RKO (cell line): ENCODE measurements at regions not wholly inside any gene's neighbourhood (a gene's known extent, or its start where the extent isn't known, plus 50 kb on each side); places are given as distances from the start of the nearest gene placed in this dataset.

Experiments
- DNase-seq: peaks from one replicate; pipeline ENCODE4 v3.0.0-alpha.2; 2016; ENCODE audit warnings: low spot score

GRCh38 chr6:146903451-146903850 lies 300.8 kb upstream of the STXBP5 start:
- DNase-seq = no peak

- DNase-seq = no peak
These were observed 299.6 kb upstream of the STXBP5 start for GRCh38 chr6:146904596-146904995.

- DNase-seq = no peak
These were observed 299.0 kb upstream of the STXBP5 start for GRCh38 chr6:146905181-146905704.

- DNase-seq = no peak
These were observed 295.4 kb upstream of the STXBP5 start for GRCh38 chr6:146908786-146909185.

- no peak for DNase-seq
These were observed 294.8 kb upstream of the STXBP5 start for GRCh38 chr6:146909376-146909775.

GRCh38 chr6:146909886-146910285 lies 294.3 kb upstream of the STXBP5 start:
- no peak for DNase-seq

GRCh38 chr6:146910611-146911010 lies 293.6 kb upstream of the STXBP5 start:
- DNase-seq = no peak

GRCh38 chr6:146911635-146912215 lies 292.5 kb upstream of the STXBP5 start:
- no peak for DNase-seq

- DNase-seq = no peak
These were observed 291.2 kb upstream of the STXBP5 start for GRCh38 chr6:146912730-146913685.

GRCh38 chr6:146913842-146914488 lies 290.3 kb upstream of the STXBP5 start:
- DNase-seq = peak; percentile 9

GRCh38 chr6:146914489-146915483 lies 289.4 kb upstream of the STXBP5 start:
- DNase-seq = peak; percentile 64

- DNase-seq = peak; percentile 45
These were observed 288.5 kb upstream of the STXBP5 start for GRCh38 chr6:146915671-146916127.

GRCh38 chr6:146916435-146917025 lies 287.7 kb upstream of the STXBP5 start:
- DNase-seq = no peak

GRCh38 chr6:146917182-146917581 lies 287.0 kb upstream of the STXBP5 start:
- no peak for DNase-seq

GRCh38 chr6:146917979-146918378 lies 286.2 kb upstream of the STXBP5 start:
- no peak for DNase-seq

GRCh38 chr6:146919017-146919416 lies 285.2 kb upstream of the STXBP5 start:
- DNase-seq = no peak

- no peak for DNase-seq
These were observed 280.9 kb upstream of the STXBP5 start for GRCh38 chr6:146923205-146923833.

- DNase-seq = no peak
These were observed 278.4 kb upstream of the STXBP5 start for GRCh38 chr6:146925846-146926245.

GRCh38 chr6:146928503-146928902 lies 275.7 kb upstream of the STXBP5 start:
- DNase-seq = no peak

- DNase-seq = peak; percentile 9
These were observed 273.0 kb upstream of the STXBP5 start for GRCh38 chr6:146931214-146931613.
